Mucosa of descending colon (tissue), 3 donors: ENCODE measurements at regions not wholly inside any gene's neighbourhood (a gene's known extent, or its start where the extent isn't known, plus 50 kb on each side); places are given as distances from the start of the nearest gene placed in this dataset.

Source experiments
- ATAC-seq: fragments of 200-7000 bp; cut with Tn5 transposase; one replicate; pipeline ENCODE4 v1.9.1; 2020; ENCODE audit warnings: mild to moderate bottlenecking, moderate library complexity
- DNase-seq, 3 donors: peaks; one replicate each; pipeline ENCODE4 v3.0.0-alpha.2; 2020
- H3K36me3 ChIP-seq: fragments of 200-600 bp; one replicate; pipeline ENCODE4 v1.8.0; 2021; ENCODE audit warnings: low read depth, mild to moderate bottlenecking
- H3K4me1 ChIP-seq: fragments of 200-600 bp; one replicate; pipeline ENCODE4 v1.8.0; 2021; ENCODE audit warnings: low read depth, mild to moderate bottlenecking
- H3K4me3 ChIP-seq: fragments of 200-600 bp; one replicate; pipeline ENCODE4 v1.8.0; 2021; ENCODE audit warnings: mild to moderate bottlenecking
- H3K9me3 ChIP-seq: fragments of 200-600 bp; one replicate; pipeline ENCODE4 v1.8.0; 2021; ENCODE audit warnings: mild to moderate bottlenecking
- CTCF ChIP-seq: fragments of 200-600 bp; IDR thresholded peaks from one replicate; pipeline ENCODE4 v1.8.0; 2022; ENCODE audit warnings: antibody characterized with exemption, mild to moderate bottlenecking
- intact Hi-C, 2 donors: fragments of 100-400 bp; cut with DNase I in 1 of 2; cut with micrococcal nuclease in 1 of 2; formaldehyde crosslinking; loops; one replicate each; pipeline versions ENCODE4 v1.11.0 to v1.11.1; 2022; cut with DNase I, micrococcal nuclease
- donor health status: DM: no; HTN: no; CAD: no; lungs with moderate emphysema.
- donor health status: DM: no; HTN: no; CAD: no.
- donor health status: DM: no; HTN: yes; CAD: no.

DNA sequence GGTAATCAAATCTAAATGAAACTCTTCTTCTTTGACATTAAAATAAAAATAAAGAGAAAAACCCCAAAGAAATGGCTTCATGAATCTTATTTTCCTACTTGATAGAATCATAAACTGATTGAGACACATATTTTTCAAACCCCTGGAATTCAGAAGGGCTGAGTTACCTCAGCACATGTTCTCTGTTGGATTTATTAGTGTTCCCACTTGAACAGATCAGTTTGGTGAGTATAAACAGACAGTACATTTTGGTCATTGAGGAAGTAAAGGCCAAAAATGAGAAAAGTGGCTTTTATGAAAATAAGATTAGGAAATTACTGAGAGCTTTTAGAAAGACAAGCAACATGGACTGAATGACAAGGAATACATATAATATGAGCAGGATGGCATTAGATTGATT is 620.4 kb downstream of the ANKRD50 start:
- Histone ChIP-seq H3K4me3 (no peak overlapping the region), H3K9me3 (no peaks in the 10 kb centered on the region), H3K36me3 (no peaks in the 10 kb centered on the region), H3K4me1 (no peaks in the 10 kb centered on the region)
- intact Hi-C loops, result no loop called here
- DNase-seq, result no peak
- ATAC-seq, result no peak
- TF ChIP-seq CTCF, result no peak

- intact Hi-C loops, result no loop called here
- TF ChIP-seq CTCF, result no peak
- H3K9me3 ChIP-seq, result no peaks in the 10 kb centered on the region
- no peak overlapping the region for H3K4me3 ChIP-seq
- no peak for ATAC-seq
- H3K36me3 ChIP-seq, result no peaks in the 10 kb centered on the region
- no peaks in the 10 kb centered on the region for H3K4me1 ChIP-seq
- no peak for DNase-seq
Observed at GRCh38 chr4:124092541-124092984, 620.0 kb downstream of the ANKRD50 start.

GRCh38 chr4:124095621-124096020 is 616.9 kb downstream of the ANKRD50 start:
- TF ChIP-seq CTCF, result no peak
- no peak for DNase-seq
- Histone ChIP-seq H3K9me3 (no peaks in the 10 kb centered on the region), H3K36me3 (no peaks in the 10 kb centered on the region), H3K4me3 (no peak overlapping the region), H3K4me1 (no peaks in the 10 kb centered on the region)
- no peak for ATAC-seq
- intact Hi-C loops, result no loop called here

GRCh38 chr4:124096290-124096689 is 616.2 kb downstream of the ANKRD50 start:
- no peak for DNase-seq
- no peak overlapping the region for H3K4me3 ChIP-seq
- TF ChIP-seq CTCF, result no peak
- intact Hi-C loops, result no loop called here
- no peak for ATAC-seq
- no peaks in the 10 kb centered on the region for H3K9me3 ChIP-seq
- H3K36me3 ChIP-seq, result no peaks in the 10 kb centered on the region
- no peaks in the 10 kb centered on the region for H3K4me1 ChIP-seq

DNA sequence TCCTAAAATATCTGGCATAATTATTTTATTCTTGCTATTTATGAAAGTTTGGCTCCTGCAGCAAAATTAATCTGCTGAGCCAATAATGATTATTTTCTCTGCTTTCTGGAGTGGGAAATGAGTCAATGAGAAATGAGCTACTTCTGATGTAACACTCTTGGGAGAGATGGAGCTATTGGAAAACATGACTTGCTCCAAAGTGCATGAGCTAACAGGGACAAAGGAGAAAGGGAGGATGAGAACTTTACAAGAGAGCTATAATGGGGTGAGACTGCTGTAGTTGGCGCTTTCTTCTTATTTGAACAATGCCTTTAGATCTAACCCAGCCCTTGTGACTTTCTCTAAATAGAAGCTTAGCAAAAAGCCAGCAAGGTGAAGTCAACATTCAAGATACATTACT is 615.1 kb downstream of the ANKRD50 start:
- Histone ChIP-seq H3K4me3 (no peak overlapping the region), H3K4me1 (no peaks in the 10 kb centered on the region), H3K36me3 (no peaks in the 10 kb centered on the region), H3K9me3 (no peaks in the 10 kb centered on the region)
- intact Hi-C loops, result no loop called here
- no peak for ATAC-seq
- no peak for DNase-seq
- TF ChIP-seq CTCF, result no peak

DNA sequence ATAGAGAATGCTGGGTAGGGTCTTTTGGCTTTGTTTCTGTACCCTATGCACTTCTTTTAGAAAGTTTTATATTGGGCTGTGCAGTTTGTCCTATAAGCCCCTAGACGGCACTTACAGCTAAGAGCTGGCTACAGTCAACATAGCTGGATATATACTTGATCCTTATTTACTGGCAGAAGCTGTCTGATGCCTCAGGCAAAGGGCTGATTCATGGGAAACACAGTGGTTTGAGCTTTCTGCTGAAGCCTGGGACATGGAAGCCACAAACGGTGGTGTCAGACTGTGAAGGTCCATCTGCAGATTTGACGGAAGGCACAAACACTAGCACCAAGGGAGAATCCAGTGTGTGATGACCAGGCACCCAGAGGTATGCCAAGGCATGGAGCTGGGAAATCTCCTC is 608.4 kb downstream of the ANKRD50 start:
- intact Hi-C loops, result no loop called here
- DNase-seq, result no peak
- no peak for ATAC-seq
- Histone ChIP-seq H3K9me3 (no peaks in the 10 kb centered on the region), H3K4me1 (no peaks in the 10 kb centered on the region), H3K4me3 (no peak overlapping the region), H3K36me3 (no peaks in the 10 kb centered on the region)
- no peak for TF ChIP-seq CTCF
